ENCODE measurements at regions not wholly inside any gene's neighbourhood (a gene's known extent, or its start where the extent isn't known, plus 50 kb on each side); places are given as distances from the start of the nearest gene placed in this dataset.

GRCh38 chr4:162241857-162242256 lies 78.1 kb upstream of the FSTL5 start:
- H3K4me1 ChIP-seq (replicated peaks), result no peaks in the 10 kb centered on the region
- no peak overlapping the region for H3K27ac ChIP-seq
- no peak overlapping the region for H3K4me3 ChIP-seq
- no peaks in the 10 kb centered on the region for H3K27me3 ChIP-seq (replicated peaks; ENCODE audit: insufficient read depth)
- intact Hi-C loops (cut with DNase I), result no loop called here
- WGBS, result 17% methylated on average over 1 of the region's 1 CpG
- no peak for DNase-seq (ENCODE audit: low spot score)
- TF ChIP-seq, protein P1, sequence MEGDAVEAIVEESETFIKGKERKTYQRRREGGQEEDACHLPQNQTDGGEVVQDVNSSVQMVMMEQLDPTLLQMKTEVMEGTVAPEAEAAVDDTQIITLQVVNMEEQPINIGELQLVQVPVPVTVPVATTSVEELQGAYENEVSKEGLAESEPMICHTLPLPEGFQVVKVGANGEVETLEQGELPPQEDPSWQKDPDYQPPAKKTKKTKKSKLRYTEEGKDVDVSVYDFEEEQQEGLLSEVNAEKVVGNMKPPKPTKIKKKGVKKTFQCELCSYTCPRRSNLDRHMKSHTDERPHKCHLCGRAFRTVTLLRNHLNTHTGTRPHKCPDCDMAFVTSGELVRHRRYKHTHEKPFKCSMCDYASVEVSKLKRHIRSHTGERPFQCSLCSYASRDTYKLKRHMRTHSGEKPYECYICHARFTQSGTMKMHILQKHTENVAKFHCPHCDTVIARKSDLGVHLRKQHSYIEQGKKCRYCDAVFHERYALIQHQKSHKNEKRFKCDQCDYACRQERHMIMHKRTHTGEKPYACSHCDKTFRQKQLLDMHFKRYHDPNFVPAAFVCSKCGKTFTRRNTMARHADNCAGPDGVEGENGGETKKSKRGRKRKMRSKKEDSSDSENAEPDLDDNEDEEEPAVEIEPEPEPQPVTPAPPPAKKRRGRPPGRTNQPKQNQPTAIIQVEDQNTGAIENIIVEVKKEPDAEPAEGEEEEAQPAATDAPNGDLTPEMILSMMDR (IDR thresholded peaks at IDR 0.05), result no peak
- TF ChIP-seq POLR2AphosphoS5 (IDR thresholded peaks at IDR 0.05) (no peak), POLR2A (IDR thresholded peaks at IDR 0.05) (no peak)
- no peaks in the 10 kb centered on the region for H3K36me3 ChIP-seq
- no peaks in the 10 kb centered on the region for H3K9me3 ChIP-seq

DNA sequence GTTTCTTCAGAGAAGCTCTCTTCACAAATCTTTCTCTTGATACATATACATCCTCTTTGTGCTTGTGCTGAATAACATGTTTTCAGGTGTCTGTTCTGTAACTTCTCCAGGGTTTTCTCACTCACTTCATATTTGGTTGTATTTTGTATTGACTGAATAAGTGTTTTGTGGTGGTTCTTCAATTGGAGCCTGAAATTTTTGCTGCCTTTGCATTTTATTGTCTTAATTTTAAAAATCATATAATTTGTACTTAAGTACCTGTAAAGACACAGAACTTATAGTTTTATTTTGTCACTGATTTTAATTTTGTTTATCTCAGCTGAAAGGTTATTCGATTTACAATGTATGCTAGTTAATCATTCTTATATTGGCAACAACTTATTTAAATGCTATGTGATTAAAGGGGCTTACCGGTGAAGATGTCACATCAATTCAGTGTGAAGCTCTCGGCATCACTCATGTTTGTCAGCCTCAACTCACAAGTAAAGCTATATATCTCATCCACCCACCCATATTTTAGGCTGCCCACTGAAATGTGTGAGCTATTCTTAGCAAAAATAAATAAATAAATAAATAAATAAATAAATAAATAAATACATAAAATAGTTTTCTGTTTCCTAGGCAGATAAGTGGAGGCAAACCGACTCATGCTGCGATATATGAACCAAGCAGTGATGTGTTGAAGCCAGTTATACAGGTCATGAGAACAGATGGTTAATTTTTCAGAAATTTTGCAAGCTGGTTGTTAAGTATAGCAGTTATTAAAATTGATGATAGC lies 76.4 kb upstream of the FSTL5 start:
- no peak overlapping the region for H3K27ac ChIP-seq
- intact Hi-C loops (cut with DNase I), result no loop called here
- H3K36me3 ChIP-seq, result no peaks in the 10 kb centered on the region
- TF ChIP-seq, protein P1 (IDR thresholded peaks at IDR 0.05), result no peak
- TF ChIP-seq POLR2A (IDR thresholded peaks at IDR 0.05) (no peak), POLR2AphosphoS5 (IDR thresholded peaks at IDR 0.05) (no peak)
- no peaks in the 10 kb centered on the region for H3K9me3 ChIP-seq
- no peaks in the 10 kb centered on the region for H3K4me1 ChIP-seq (replicated peaks)
- no peak for DNase-seq (ENCODE audit: low spot score)
- no peaks in the 10 kb centered on the region for H3K27me3 ChIP-seq (replicated peaks; ENCODE audit: insufficient read depth)
- WGBS, result 95% methylated on average over 5 of the region's 5 CpGs
- no peak overlapping the region for H3K4me3 ChIP-seq

- no peaks in the 10 kb centered on the region for H3K36me3 ChIP-seq
- H3K4me3 ChIP-seq, result no peak overlapping the region
- 85% methylated on average over 2 of the region's 2 CpGs for WGBS
- no peak for DNase-seq (ENCODE audit: low spot score)
- no peaks in the 10 kb centered on the region for H3K27me3 ChIP-seq (replicated peaks; ENCODE audit: insufficient read depth)
- H3K27ac ChIP-seq, result no peak overlapping the region
- intact Hi-C loops (cut with DNase I), result no loop called here
- TF ChIP-seq, protein P1 (IDR thresholded peaks at IDR 0.05), result no peak
- no peak for TF ChIP-seq POLR2AphosphoS5 (IDR thresholded peaks at IDR 0.05)
- no peaks in the 10 kb centered on the region for H3K4me1 ChIP-seq (replicated peaks)
- H3K9me3 ChIP-seq, result no peaks in the 10 kb centered on the region
These were observed 73.9 kb upstream of the FSTL5 start for GRCh38 chr4:162237676-162238075.

GRCh38 chr4:162234595-162234994 lies 70.8 kb upstream of the FSTL5 start:
- 53% methylated on average over 3 of the region's 3 CpGs for WGBS
- intact Hi-C loops (cut with DNase I), result no loop called here
- Histone ChIP-seq H3K36me3 (no peaks in the 10 kb centered on the region), H3K4me1 (replicated peaks) (no peaks in the 10 kb centered on the region), H3K4me3 (no peak overlapping the region), H3K27me3 (replicated peaks; ENCODE audit: insufficient read depth) (no peaks in the 10 kb centered on the region), H3K27ac (no peak overlapping the region), H3K9me3 (no peaks in the 10 kb centered on the region)
- no peak for DNase-seq (ENCODE audit: low spot score)
- TF ChIP-seq POLR2A (IDR thresholded peaks at IDR 0.05) (no peak), POLR2AphosphoS5 (IDR thresholded peaks at IDR 0.05) (no peak)
- TF ChIP-seq, protein P1 (IDR thresholded peaks at IDR 0.05), result no peak

DNA sequence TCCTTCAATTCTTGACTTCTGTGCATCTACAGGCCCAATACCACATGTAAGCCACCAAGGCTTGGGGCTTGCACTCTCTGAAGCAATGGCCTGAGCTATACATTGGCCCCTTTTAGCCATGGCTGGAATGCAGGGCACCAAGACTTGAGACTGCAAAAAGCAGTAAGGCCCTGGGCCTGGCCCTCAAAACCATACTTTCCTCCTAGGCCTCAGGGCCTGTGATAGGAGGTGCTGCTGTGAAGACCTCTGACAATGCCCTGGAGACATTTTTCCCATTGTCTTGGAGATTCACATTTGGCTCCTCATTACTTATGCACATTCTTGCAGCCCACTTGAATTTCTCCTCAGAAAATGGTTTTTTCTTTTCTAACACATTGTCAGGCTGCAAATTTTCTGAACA lies 68.5 kb upstream of the FSTL5 start:
- H3K36me3 ChIP-seq, result no peaks in the 10 kb centered on the region
- no peak for TF ChIP-seq POLR2A (IDR thresholded peaks at IDR 0.05)
- no peak for TF ChIP-seq POLR2AphosphoS5 (IDR thresholded peaks at IDR 0.05)
- TF ChIP-seq, protein P1 (IDR thresholded peaks at IDR 0.05), result no peak
- no peak overlapping the region for H3K4me3 ChIP-seq
- H3K9me3 ChIP-seq, result no peaks in the 10 kb centered on the region
- H3K27me3 ChIP-seq (replicated peaks; ENCODE audit: insufficient read depth), result no peaks in the 10 kb centered on the region
- no peak for DNase-seq (ENCODE audit: low spot score)
- intact Hi-C loops (cut with DNase I), result no loop called here
- no peaks in the 10 kb centered on the region for H3K4me1 ChIP-seq (replicated peaks)
- no peak overlapping the region for H3K27ac ChIP-seq
